Tibial artery (tissue), 4 donors: ENCODE measurements at regions not wholly inside any gene's neighbourhood (a gene's known extent, or its start where the extent isn't known, plus 50 kb on each side); places are given as distances from the start of the nearest gene placed in this dataset.
"Not testable (repeated sequence)": the region's sequence is repeated elsewhere in the genome, so short reads cannot be mapped to it uniquely, and the experiment has no call there.

ENCODE experiments used
- DNase-seq, 2 donors: peaks; one replicate each; pipeline ENCODE4 v3.0.0-alpha.2; 2019
- H3K27ac ChIP-seq, 2 donors: fragments of 200-600 bp; sonication (generic) in 1 of 2; 1 replicate in 1 of 2; 2 replicates in 1 of 2; pipeline ENCODE4 v1.5.1; 2018 to 2019; ENCODE audit warnings: mild to moderate bottlenecking in 1 of 2
- H3K27me3 ChIP-seq, 2 donors: fragments of 200-600 bp; sonication (generic) in 1 of 2; one replicate each; pipeline versions ENCODE4 v1.5.1 to v1.6.0; 2016 to 2019
- H3K36me3 ChIP-seq, 3 donors: fragments of 200-600 bp; sonication (generic) in 2 of 3; one replicate each; pipeline ENCODE4 v1.5.1; 2016 to 2019; ENCODE audit warnings: mild to moderate bottlenecking in 2 of 3
- H3K4me1 ChIP-seq, 4 donors: fragments of 200-600 bp; sonication (generic) in 2 of 4; 1 replicate in 3 of 4; 2 replicates in 1 of 4; pipeline ENCODE4 v1.5.1; 2016 to 2019
- H3K4me3 ChIP-seq, 2 donors: fragments of 200-600 bp; sonication (generic) in 1 of 2; 1 replicate in 1 of 2; 2 replicates in 1 of 2; pipeline ENCODE4 v1.5.1; 2018 to 2019; ENCODE audit warnings: mild to moderate bottlenecking in 2 of 2
- H3K9me3 ChIP-seq, 3 donors: fragments of 200-600 bp; sonication (generic) in 1 of 3; one replicate each; pipeline ENCODE4 v1.5.1; 2016 to 2019
- CTCF ChIP-seq, 2 experiments: fragments of 200-600 bp in 1 of 2; fragments of 450-650 bp in 1 of 2; IDR thresholded peaks; one replicate each; pipeline ENCODE4 v1.5.1; 2017 to 2019; ENCODE audit warnings: antibody characterized with exemption in 2 of 2, mild to moderate bottlenecking in 1 of 2, moderate library complexity in 1 of 2
- intact Hi-C: fragments of 100-400 bp; cut with DNase I; formaldehyde crosslinking; loops from one replicate; pipeline ENCODE4 v1.15.0; 2023; ENCODE audit warnings: low total_unique reads

DNA sequence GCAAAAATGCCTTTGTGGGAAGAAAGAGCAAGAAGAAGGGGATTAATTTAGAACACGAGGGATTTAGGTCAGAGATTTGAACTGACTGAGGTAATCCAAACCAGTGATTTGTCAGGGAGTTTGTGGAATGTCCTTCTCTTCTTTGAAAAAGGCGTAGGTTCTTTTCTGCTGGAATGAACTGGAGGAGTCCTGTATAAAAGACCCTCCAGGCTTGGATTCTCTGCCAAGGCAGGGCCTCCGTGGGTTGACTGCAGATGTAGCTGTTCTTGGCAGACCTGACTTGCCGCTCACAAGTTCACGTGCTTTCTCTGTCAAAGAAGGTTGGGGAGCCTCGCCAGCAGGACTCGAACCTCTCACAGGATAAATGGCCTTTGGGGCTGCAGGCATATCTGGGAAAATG lies 62.8 kb upstream of the STC2 start:
- DNase-seq, result no peak
- Histone ChIP-seq H3K36me3 (no peaks in the 10 kb centered on the region), H3K4me1 (peaks cover 0 to 5% (median 0%) of the 10 kb centered on the region in 4 donors), H3K27ac (no peak overlapping the region), H3K9me3 (no peaks in the 10 kb centered on the region), H3K27me3 (no peaks in the 10 kb centered on the region), H3K4me3 (no peak overlapping the region)
- no peak for TF ChIP-seq CTCF (IDR thresholded peaks at IDR 0.05)
- intact Hi-C loops, result no loop called here

DNA sequence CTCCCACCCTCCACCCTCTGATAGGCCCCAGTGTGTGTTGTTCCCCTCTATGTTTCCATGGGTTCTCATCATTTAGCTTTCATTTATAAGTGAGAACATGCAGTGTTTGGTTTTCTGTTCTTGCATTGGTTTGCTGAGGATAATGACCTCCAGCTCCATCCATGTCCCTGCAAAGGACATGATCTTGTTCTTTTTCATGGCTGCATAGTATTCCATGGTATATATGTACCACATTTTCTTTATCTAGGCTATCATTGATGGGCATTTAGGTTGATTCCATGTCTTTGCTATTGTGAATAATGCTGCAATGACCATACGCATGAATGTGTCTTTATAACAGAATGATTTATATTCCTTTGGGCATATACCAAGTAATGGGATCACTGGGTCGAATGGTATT lies 59.1 kb upstream of the STC2 start:
- DNase-seq, intact Hi-C loops, H3K4me1 ChIP-seq: not testable (repeated sequence)

DNA sequence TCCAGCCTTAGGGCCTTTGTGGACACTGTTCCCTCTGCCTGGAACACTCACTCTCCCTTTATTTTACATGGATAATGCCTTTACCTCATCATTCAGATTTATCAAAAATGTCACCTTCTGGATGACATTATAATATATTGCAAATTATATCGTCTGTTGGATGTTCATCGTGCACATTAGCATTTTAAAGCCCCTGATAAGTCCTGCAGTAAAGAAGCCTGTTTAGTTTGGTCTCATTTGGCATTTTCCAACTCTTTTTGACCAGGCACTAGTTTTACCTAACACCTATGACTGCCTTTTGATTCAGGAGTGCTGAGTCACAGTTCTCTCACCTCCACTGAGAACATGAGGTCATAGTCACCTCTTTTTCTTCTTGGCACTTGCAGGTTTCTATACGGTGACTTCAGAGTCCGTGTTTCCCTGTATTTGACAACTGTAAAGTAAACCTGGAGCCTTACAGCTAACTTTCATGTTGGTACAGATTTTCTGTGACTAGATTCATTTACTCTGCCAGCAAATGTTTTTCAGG lies 57.7 kb upstream of the STC2 start:
- DNase-seq, result no peak
- no peak overlapping the region for H3K27ac ChIP-seq
- H3K36me3 ChIP-seq, result no peaks in the 10 kb centered on the region
- H3K9me3 ChIP-seq, result no peaks in the 10 kb centered on the region
- no peak overlapping the region for H3K4me3 ChIP-seq
- TF ChIP-seq CTCF (IDR thresholded peaks at IDR 0.05), result no peak
- intact Hi-C loops, result no loop called here
- H3K4me1 ChIP-seq, result no peaks in the 10 kb centered on the region
- H3K27me3 ChIP-seq, result no peaks in the 10 kb centered on the region

More for the DNA sequence above, 59.1 kb upstream of the STC2 start:
- H3K36me3 ChIP-seq, H3K27ac ChIP-seq, H3K4me3 ChIP-seq, H3K9me3 ChIP-seq, H3K27me3 ChIP-seq: not testable (repeated sequence)

GRCh38 chr5:173383711-173384110 lies 55.5 kb upstream of the STC2 start:
- Histone ChIP-seq H3K4me1 (no peaks in the 10 kb centered on the region), H3K27me3 (no peaks in the 10 kb centered on the region), H3K4me3 (no peak overlapping the region), H3K36me3 (no peaks in the 10 kb centered on the region), H3K9me3 (no peaks in the 10 kb centered on the region), H3K27ac (no peak overlapping the region)
- no peak for DNase-seq
- no peak for TF ChIP-seq CTCF (IDR thresholded peaks at IDR 0.05)
- intact Hi-C loops, result no loop called here

DNA sequence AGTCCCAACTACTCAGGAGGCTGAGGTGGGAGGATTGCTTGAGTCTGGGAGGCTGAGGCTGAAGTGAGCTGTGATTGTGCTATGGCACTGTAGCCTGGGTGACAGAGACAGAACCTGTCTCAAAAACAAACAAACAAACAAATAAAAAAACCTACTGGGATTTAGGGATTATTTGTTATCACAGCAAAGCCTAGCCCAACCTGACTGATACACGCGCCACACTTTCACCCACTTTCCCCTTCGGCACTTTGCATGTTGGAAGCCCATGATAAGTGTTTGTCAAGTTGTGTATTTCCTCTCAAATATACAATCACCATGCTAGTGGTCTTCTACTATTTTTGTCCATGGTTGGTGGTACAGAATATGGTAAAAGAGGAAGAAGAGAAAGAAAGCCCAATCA lies 50.5 kb upstream of the STC2 start:
- intact Hi-C loops, result no loop called here
- no peak overlapping the region for H3K4me3 ChIP-seq
- no peaks in the 10 kb centered on the region for H3K4me1 ChIP-seq
- H3K36me3 ChIP-seq, result no peaks in the 10 kb centered on the region
- no peak for DNase-seq
- TF ChIP-seq CTCF (IDR thresholded peaks at IDR 0.05), result no peak
- no peak overlapping the region for H3K27ac ChIP-seq
- no peaks in the 10 kb centered on the region for H3K9me3 ChIP-seq
- no peaks in the 10 kb centered on the region for H3K27me3 ChIP-seq
